Neural cell (in vitro differentiated cells): ENCODE measurements at regions not wholly inside any gene's neighbourhood (a gene's known extent, or its start where the extent isn't known, plus 50 kb on each side); places are given as distances from the start of the nearest gene placed in this dataset.

Experiments used
- CTCF ChIP-seq: fragments of 450-650 bp; IDR thresholded peaks from 2 replicates; pipeline ENCODE4 v1.5.1; 2014; ENCODE audit warnings: antibody characterized with exemption, mild to moderate bottlenecking, moderate library complexity; ENCODE audit not compliant: poor library complexity, severe bottlenecking
- MXI1 ChIP-seq: fragments of 450-650 bp; conservative IDR thresholded peaks from 2 replicates; pipeline ENCODE4 v1.6.1; 2014; ENCODE audit warnings: antibody characterized with exemption, mild to moderate bottlenecking; ENCODE audit not compliant: poor library complexity, severe bottlenecking
- POLR2AphosphoS5 ChIP-seq: IDR thresholded peaks from 2 replicates; pipeline ENCODE4 v1.6.1; 2012
- RAD21 ChIP-seq: fragments of 450-650 bp; conservative IDR thresholded peaks from 2 replicates; pipeline ENCODE4 v1.6.1; 2014; ENCODE audit warnings: antibody characterized with exemption, mild to moderate bottlenecking, moderate library complexity
- REST ChIP-seq: IDR thresholded peaks from 2 replicates; pipeline ENCODE4 v1.6.1; 2012; ENCODE audit warnings: borderline replicate concordance
- TAF1 ChIP-seq: IDR thresholded peaks from 2 replicates; pipeline ENCODE4 v1.6.1; 2012; ENCODE audit warnings: low read depth

GRCh38 chr10:63829020-63829419 lies 307.8 kb downstream of the REEP3 start:
- TF ChIP-seq POLR2AphosphoS5 (no peak), CTCF (no peak), REST (no peak), TAF1 (no peak), RAD21 (no peak), MXI1 (no peak)
